HK-2 (cell line): ENCODE measurements at regions not wholly inside any gene's neighbourhood (a gene's known extent, or its start where the extent isn't known, plus 50 kb on each side); places are given as distances from the start of the nearest gene placed in this dataset.
"Not testable (repeated sequence)": the region's sequence is repeated elsewhere in the genome, so short reads cannot be mapped to it uniquely, and the experiment has no call there.

Source experiments
- DNase-seq: peaks from one replicate; pipeline ENCODE4 v3.0.0-alpha.2; 2018; ENCODE audit not compliant: unreplicated experiment

GRCh38 chr7:97234494-97234893 is 117.0 kb downstream of the SDHAF3 start:
- DNase-seq: not testable (repeated sequence)

- no peak for DNase-seq
Measured at GRCh38 chr7:97246317-97246716, 128.8 kb downstream of the SDHAF3 start.

- not testable (repeated sequence) for DNase-seq
Measured at GRCh38 chr7:97258187-97258586, 140.7 kb downstream of the SDHAF3 start.

- no peak for DNase-seq
Measured at GRCh38 chr7:97269741-97270140, 152.2 kb downstream of the SDHAF3 start.

GRCh38 chr7:97270280-97270679 is 152.8 kb downstream of the SDHAF3 start:
- no peak for DNase-seq

- no peak for DNase-seq
Measured at GRCh38 chr7:97271619-97272018, 154.1 kb downstream of the SDHAF3 start.

- no peak for DNase-seq
Measured at GRCh38 chr7:97272237-97272975, 154.9 kb downstream of the SDHAF3 start.

GRCh38 chr7:97275475-97275874 is 158.0 kb downstream of the SDHAF3 start:
- DNase-seq: no peak

- no peak for DNase-seq
Measured at GRCh38 chr7:97280950-97281349, 163.5 kb downstream of the SDHAF3 start.

- no peak for DNase-seq
Measured at GRCh38 chr7:97285348-97285747, 167.8 kb downstream of the SDHAF3 start.

- no peak for DNase-seq
Measured at GRCh38 chr7:97293031-97293430, 175.5 kb downstream of the SDHAF3 start.

GRCh38 chr7:97298561-97298960 is 181.1 kb downstream of the SDHAF3 start:
- DNase-seq: no peak

GRCh38 chr7:97305589-97305988 is 188.1 kb downstream of the SDHAF3 start:
- no peak for DNase-seq

- DNase-seq: no peak
Measured at GRCh38 chr7:97307521-97308108, 190.1 kb downstream of the SDHAF3 start.

- DNase-seq: no peak
Measured at GRCh38 chr7:97313900-97314299, 196.4 kb downstream of the SDHAF3 start.

GRCh38 chr7:97317575-97317974 is 200.1 kb downstream of the SDHAF3 start:
- DNase-seq: no peak

GRCh38 chr7:97329871-97330270 is 212.4 kb downstream of the SDHAF3 start:
- not testable (repeated sequence) for DNase-seq

- no peak for DNase-seq
Measured at GRCh38 chr7:97337849-97338248, 220.4 kb downstream of the SDHAF3 start.

GRCh38 chr7:97342512-97342911 is 225.0 kb downstream of the SDHAF3 start:
- no peak for DNase-seq

GRCh38 chr7:97346349-97346748 is 228.9 kb downstream of the SDHAF3 start:
- no peak for DNase-seq

GRCh38 chr7:97351488-97351887 is 234.0 kb downstream of the SDHAF3 start:
- DNase-seq: no peak

GRCh38 chr7:97357459-97357858 is 240.0 kb downstream of the SDHAF3 start:
- DNase-seq: no peak

- no peak for DNase-seq
Measured at GRCh38 chr7:97372882-97373281, 255.4 kb downstream of the SDHAF3 start.

GRCh38 chr7:97373736-97374135 is 256.2 kb downstream of the SDHAF3 start:
- DNase-seq: no peak
